ENCODE measurements at regions not wholly inside any gene's neighbourhood (a gene's known extent, or its start where the extent isn't known, plus 50 kb on each side); places are given as distances from the start of the nearest gene placed in this dataset.

DNA sequence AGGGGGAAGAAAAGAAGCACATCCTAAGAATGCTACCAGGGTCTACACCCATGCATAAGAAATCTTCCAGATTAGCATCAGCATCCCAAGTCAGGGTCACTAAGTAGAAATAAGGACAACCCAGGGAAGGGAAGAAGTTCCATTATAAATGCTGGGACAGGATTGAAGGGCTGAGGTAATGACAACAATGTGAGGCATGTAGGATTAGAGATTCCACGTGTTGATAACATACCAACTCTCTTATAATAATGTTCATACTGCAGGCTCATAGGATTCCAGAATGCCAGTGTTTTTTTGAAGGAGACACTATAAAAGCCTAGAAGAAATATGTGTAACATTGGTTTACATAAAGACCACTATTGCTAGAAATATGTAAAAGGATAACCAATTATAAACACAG, 201.2 kb downstream of the MID1IP1 start:
- Histone ChIP-seq H3K27ac (no peak overlapping the region), H3K27me3 (no peaks in the 10 kb centered on the region), H3K9me3 (no peaks in the 10 kb centered on the region), H3K4me3 (no peak overlapping the region), H3K4me1 (no peaks in the 10 kb centered on the region), H3K36me3 (no peaks in the 10 kb centered on the region)
- TF ChIP-seq, protein P1, sequence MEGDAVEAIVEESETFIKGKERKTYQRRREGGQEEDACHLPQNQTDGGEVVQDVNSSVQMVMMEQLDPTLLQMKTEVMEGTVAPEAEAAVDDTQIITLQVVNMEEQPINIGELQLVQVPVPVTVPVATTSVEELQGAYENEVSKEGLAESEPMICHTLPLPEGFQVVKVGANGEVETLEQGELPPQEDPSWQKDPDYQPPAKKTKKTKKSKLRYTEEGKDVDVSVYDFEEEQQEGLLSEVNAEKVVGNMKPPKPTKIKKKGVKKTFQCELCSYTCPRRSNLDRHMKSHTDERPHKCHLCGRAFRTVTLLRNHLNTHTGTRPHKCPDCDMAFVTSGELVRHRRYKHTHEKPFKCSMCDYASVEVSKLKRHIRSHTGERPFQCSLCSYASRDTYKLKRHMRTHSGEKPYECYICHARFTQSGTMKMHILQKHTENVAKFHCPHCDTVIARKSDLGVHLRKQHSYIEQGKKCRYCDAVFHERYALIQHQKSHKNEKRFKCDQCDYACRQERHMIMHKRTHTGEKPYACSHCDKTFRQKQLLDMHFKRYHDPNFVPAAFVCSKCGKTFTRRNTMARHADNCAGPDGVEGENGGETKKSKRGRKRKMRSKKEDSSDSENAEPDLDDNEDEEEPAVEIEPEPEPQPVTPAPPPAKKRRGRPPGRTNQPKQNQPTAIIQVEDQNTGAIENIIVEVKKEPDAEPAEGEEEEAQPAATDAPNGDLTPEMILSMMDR (IDR thresholded peaks at IDR 0.05), result no peak
- no peak for DNase-seq (ENCODE audit: low spot score)

DNA sequence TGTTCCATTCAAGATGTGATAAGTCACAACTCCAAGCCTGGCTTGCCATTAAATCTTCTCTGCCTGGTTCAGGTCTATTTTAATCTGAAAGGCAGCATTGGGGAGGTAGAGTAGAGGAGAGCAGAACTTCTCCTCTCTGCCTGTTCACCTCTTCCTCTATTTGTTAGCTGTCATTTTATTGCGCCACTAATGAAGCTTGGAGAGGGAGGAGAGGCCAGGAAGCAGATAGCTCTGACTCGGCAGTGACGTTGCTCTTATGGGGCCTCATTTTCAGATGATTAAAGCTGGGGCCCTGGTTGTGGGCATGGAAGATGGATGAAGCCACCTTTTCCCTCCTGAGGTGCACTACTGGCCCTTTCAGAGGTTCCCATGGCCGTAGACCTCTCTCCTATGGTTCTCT, 207.3 kb downstream of the MID1IP1 start:
- Histone ChIP-seq H3K27ac (no peak overlapping the region), H3K9me3 (no peaks in the 10 kb centered on the region), H3K27me3 (peaks cover 0 to 3% of the 10 kb centered on the region in 2 donors), H3K4me1 (peaks cover 0 to 10% of the 10 kb centered on the region in 2 donors), H3K36me3 (no peaks in the 10 kb centered on the region), H3K4me3 (no peak overlapping the region)
- DNase-seq (ENCODE audit: low spot score), result no peak
- TF ChIP-seq, protein P1 (IDR thresholded peaks at IDR 0.05), result no peak

DNA sequence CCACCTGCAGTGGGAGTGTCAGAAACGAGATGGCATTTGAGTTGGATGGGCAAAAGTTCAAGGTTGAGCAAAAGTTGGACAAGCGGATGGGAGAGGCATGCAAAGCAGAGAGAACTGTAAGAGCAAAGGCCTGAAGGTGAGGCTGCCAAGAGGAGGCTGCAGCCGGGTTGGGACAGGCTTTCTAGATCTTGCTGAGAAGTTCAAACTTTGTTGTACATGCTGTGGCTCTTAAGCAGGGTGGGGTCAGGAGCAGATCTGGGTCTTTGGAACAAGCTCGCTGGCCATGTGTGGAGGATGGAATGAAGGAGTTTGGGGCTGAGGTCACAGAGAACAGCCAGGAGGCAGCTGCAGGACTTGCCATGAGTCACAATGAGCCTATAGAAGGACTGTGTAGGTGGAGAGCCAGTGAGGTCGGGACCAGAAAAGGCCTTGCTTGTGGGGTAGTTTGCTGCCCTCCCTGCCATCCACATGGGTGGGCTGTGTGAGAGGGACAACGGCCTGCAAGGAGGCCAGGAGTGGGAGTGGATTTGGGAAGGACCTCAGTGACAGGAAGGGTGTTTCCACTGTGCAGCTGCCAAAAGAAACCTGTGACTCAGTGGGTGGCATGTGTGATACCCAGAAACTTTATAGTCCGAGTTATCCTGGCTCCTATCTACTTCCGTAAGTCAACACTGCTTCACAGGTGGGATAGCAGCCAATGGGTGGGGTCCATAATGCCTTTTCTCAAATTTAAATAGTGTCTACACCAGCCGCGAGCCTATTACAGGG, 210.4 kb downstream of the MID1IP1 start:
- no peak for DNase-seq (ENCODE audit: low spot score)
- Histone ChIP-seq H3K27me3 (peaks cover 0 to 3% of the 10 kb centered on the region in 2 donors), H3K36me3 (no peaks in the 10 kb centered on the region), H3K9me3 (no peaks in the 10 kb centered on the region), H3K4me1 (peaks cover 0 to 10% of the 10 kb centered on the region in 2 donors), H3K27ac (no peak overlapping the region), H3K4me3 (no peak overlapping the region)
- TF ChIP-seq, protein P1 (IDR thresholded peaks at IDR 0.05), result no peak

DNA sequence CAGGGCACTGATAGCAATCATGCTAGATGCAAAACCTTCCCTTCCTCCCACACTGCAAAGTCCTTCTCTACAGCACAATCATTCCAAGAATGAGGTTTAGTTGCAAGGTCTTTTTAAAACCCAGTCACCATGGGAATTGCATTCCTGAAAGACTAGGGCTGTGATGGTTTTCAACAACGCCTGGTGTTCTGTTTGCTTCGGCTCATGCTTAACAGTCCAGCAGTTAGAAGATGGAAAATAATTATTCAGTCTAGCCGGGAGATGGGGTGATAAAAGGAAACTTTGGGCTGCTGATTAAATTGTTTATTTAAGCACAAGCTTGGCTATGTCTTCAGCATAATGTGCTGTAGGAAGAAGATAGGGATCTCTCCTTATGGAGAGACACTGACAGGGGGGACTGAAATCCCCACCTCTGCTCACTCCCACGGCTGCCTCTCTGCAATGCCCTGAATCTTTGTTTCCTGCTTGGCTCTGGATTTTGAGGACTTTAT, 211.4 kb downstream of the MID1IP1 start:
- TF ChIP-seq, protein P1 (IDR thresholded peaks at IDR 0.05), result no peak
- Histone ChIP-seq H3K27me3 (peaks cover 0 to 3% of the 10 kb centered on the region in 2 donors), H3K27ac (no peak overlapping the region), H3K9me3 (no peaks in the 10 kb centered on the region), H3K4me3 (no peak overlapping the region), H3K4me1 (peaks cover 0 to 10% of the 10 kb centered on the region in 2 donors), H3K36me3 (no peaks in the 10 kb centered on the region)
- no peak for DNase-seq (ENCODE audit: low spot score)

DNA sequence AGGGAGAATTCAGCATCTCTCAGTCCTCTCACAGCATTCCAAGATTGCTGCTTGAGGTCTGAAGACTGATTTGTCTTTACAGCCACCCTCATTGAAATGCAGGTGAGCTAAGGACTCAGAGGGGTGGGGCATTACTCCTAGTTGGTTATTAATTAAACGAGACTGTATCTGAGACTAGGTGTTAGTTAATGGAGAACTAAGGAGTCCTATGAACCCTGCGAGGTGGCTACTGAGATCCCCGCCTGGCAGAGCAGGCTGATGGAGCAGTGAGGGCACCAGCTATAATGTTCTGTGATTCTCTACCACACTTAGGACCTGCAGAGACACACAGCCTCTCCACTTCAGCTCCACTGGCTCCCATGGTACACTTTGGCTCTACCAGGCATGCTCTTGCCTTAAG, 215.3 kb downstream of the MID1IP1 start:
- Histone ChIP-seq H3K27ac (no peak overlapping the region), H3K27me3 (no peaks in the 10 kb centered on the region), H3K4me1 (peaks cover 0 to 10% of the 10 kb centered on the region in 2 donors), H3K36me3 (no peaks in the 10 kb centered on the region), H3K4me3 (no peak overlapping the region), H3K9me3 (no peaks in the 10 kb centered on the region)
- no peak for DNase-seq (ENCODE audit: low spot score)
- TF ChIP-seq, protein P1 (IDR thresholded peaks at IDR 0.05), result no peak

All from right atrium auricular region (tissue), 2 donors.